NCI-H446 (cell line): ENCODE measurements at regions not wholly inside any gene's neighbourhood (a gene's known extent, or its start where the extent isn't known, plus 50 kb on each side); places are given as distances from the start of the nearest gene placed in this dataset.
A peak's percentile ranks its signal among the peaks of the same experiment; 100 is the strongest.

Experiments used
- DNase-seq, 2 experiments: peaks; one replicate each; lab custom pipeline; 2025; lab: John Stamatoyannopoulos, UW

GRCh38 chr16:35391328-35391727 lies 1931.9 kb downstream of the TP53TG3F start:
- DNase-seq, result peak; percentile 5 to 36

GRCh38 chr16:35398180-35398579 lies 1938.8 kb downstream of the TP53TG3F start:
- no peak for DNase-seq

- no peak for DNase-seq
Measured at GRCh38 chr16:35399133-35399532, 1939.7 kb downstream of the TP53TG3F start.

GRCh38 chr16:35404273-35404672 lies 1944.9 kb downstream of the TP53TG3F start:
- DNase-seq, result no peak

- DNase-seq, result no peak
Measured at GRCh38 chr16:35405526-35405925, 1946.1 kb downstream of the TP53TG3F start.

- DNase-seq, result no peak
Measured at GRCh38 chr16:35409503-35409902, 1950.1 kb downstream of the TP53TG3F start.

DNA sequence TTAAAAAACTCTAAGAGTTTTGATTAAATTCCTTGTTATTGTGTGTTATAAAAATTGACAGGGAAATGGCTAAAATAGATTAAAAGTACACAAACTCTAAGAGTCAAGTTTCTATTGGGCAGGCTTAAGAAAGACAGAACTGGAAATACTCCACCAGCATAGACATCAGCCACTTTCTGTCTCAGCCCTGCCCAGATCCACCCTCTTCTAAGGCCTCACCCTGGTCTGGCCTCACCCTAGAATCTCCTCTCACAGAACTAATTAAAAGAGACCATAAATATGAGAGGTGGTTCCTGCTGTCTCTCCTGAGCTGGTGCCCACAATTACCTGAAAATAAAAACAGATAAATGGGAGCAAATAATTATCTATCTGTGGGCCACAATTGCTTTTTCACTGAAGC lies 1951.0 kb downstream of the TP53TG3F start:
- DNase-seq, result no peak

DNA sequence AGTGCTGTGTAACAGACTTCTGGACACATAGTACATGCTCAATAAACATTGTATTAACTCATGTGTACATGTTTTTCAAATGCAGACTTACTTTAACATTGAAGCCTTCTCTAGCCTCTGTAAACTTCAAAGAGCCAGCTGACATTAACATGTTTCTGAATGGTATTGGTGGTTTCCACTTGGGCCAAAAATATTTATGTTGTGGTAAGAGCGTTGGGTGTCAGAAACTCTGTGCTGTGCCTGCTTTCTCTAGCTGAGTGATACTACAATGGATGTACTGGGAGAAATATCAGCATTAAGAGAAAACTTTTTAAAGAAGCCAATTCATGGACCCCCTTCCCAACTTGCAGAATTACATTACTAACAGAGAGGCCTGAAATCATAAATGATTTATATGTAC lies 1951.7 kb downstream of the TP53TG3F start:
- no peak for DNase-seq

DNA sequence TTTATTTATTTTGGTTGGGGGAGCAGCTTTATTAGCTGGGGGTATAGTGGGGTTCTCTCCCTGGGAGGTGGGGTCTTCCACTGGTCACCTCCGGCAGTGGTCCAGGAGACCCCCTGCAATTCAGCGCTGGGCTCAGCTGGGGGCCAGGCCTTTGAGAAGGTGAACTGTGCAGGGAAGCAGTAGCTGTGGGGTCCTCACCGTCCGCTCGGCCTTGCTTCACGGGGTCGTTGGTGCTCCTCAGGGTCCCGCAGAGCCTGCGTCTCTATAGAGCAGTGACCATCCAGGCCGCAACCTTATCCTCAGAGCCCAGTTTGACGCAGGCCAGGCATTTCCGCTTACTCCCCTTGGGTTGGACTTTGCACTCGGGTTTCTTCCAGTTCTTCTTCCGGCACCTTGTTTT lies 1954.7 kb downstream of the TP53TG3F start:
- DNase-seq, result no peak

DNA sequence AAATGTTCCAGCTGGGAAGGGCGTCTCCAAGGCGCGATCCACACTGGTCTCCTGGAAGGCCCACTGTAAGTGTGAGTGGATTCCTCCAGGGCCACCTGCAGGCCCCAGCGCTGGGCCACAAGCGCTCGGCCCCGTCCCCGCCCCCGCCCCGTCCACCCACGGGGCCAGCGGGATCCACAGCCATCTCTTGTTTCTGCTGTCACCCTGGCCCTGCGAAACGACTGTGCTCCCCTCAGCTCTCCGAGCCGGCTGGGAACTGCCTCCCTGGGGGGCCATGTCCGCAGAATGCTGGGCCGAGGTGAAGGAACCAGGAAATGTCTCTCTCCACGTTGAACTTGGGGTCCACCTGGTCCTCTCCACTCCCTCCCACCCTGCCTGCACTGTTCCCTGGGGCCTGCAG lies 1955.2 kb downstream of the TP53TG3F start:
- DNase-seq, result no peak

DNA sequence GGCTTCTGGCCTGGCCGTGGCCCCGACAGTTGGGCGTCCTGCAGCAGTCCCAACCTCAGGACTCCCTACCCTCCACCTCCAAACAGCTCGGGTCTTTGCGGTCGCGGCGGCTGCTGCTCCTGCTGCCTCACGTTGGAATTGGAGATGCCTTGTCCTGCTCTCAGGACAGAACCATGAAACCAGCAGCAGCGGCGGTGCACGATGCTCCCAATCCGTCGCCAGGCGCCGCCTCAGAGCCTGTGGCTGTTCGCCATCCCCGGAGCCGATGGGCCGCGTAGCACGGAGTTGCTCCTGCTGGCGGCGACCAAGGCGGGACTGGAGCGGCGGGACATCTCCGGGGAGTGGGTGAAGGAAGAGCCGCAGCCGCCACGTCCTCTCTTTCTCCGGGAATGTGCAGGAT lies 1965.9 kb downstream of the TP53TG3F start:
- DNase-seq, result no peak

DNA sequence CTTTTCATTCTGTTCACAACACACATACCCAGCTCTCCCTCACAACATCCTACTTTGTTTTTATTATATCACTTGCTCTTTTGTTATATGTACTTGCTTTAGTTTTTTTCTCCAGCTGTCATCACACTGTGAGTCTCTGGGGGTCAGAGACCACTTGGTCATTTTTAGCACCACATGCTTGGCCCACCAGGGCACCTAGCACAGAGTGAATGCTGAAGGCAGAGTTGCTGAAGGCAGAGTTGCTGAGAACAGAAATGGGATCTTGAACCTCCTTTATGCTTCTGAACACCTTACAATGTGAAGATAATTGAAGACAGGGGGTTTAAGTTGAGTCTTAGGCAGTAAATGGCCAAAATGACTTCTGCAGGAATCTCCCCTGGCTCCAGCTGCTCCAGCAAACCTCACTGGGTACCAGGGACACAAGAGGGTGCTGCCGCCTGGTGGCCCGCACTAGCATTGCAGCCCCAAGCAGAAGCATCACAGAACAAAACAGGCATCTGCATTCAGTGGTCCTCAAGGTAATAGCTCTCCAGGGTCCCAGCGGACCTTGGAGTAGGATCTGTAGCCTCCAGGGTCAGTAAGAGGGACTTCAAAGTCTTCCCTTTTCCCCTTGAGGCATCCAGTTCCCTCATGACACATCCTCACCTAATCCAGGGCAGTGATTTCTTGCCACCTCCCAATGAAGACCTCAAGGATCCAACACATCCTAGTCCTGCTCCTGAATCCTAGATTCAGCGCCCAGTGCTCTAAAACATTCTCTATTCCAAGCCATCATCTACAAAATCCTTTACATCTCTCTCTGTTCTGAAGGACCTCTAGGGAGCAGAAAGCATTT lies 1972.6 kb downstream of the TP53TG3F start:
- DNase-seq, result peak in 1 of 2 experiments; percentile 0

GRCh38 chr16:35440875-35441274 lies 1981.5 kb downstream of the TP53TG3F start:
- DNase-seq, result no peak

GRCh38 chr16:35447010-35447558 lies 1987.7 kb downstream of the TP53TG3F start:
- DNase-seq, result no peak

GRCh38 chr16:35449663-35450062 lies 1990.3 kb downstream of the TP53TG3F start:
- DNase-seq, result no peak

- no peak for DNase-seq
Measured at GRCh38 chr16:35450648-35451047, 1991.2 kb downstream of the TP53TG3F start.

- no peak for DNase-seq
Measured at GRCh38 chr16:35452471-35452870, 1993.1 kb downstream of the TP53TG3F start.

DNA sequence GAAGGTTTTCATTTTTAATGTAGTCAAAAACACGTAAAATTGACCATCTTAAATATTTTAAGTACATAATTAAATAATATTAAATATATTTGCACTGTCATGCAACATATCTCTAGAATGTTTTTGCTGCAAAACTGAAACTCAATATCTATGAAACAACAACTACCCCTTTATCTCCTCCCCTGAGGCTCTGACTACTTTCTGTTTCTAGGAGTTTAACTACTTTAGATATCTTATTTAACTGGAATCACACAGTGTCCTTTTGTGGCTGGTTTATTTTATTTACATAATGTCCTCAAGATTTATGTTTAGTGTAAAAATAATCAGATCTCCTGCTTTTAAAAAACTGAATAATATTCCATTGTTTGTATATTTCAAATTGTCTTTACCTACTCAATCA lies 2003.9 kb downstream of the TP53TG3F start:
- DNase-seq, result no peak

- DNase-seq, result no peak
Measured at GRCh38 chr16:35480361-35480760, 2020.9 kb downstream of the TP53TG3F start.

DNA sequence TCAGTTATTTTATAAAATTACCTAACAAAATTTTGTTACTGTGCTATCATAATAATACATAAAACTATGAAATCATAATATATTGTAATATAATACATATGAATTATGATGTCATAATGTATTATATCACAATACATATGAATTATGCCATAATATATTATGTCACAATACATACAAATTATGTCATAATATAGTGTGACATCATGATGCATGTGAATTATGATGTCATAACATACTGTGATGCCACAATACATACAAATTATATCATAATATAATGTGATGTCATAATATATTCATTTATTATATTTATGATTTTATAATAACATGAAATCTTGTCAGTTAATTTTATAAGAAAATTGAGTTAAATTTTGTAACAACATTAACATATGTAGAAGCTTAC lies 2021.6 kb downstream of the TP53TG3F start:
- no peak for DNase-seq

DNA sequence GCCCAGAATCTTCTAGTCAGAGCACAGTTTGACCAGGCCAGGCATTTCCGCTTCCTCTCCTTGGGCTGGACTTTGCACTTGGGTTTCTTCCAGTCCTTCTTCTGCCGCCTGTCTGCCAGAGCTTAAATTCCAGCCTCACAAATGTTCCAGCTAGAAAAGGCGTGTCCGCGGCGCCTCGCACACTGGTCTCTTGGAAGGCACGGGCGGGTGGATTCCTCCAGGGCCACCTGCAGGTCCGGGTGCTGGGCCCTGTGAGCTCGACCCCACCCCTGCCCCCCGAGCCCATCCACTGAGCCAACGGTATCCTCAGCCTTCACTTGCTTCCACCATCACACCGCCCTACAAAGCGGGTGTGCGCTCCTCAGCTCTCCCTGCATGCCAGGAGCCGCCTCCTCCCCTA lies 2026.5 kb downstream of the TP53TG3F start:
- no peak for DNase-seq

GRCh38 chr16:35492225-35492624 lies 2032.8 kb downstream of the TP53TG3F start:
- DNase-seq, result no peak

GRCh38 chr16:35497399-35497798 lies 2038.0 kb downstream of the TP53TG3F start:
- DNase-seq, result no peak
